NOMO-1 treated with DMSO at 0.1 percent for 48 hours (cell line): ENCODE measurements at regions not wholly inside any gene's neighbourhood (a gene's known extent, or its start where the extent isn't known, plus 50 kb on each side); places are given as distances from the start of the nearest gene placed in this dataset.
A peak's percentile ranks its signal among the peaks of the same experiment; 100 is the strongest.

Experiments used
- DNase-seq: peaks from one replicate; lab custom pipeline; 2025; ENCODE audit not compliant: unreplicated experiment; lab: John Stamatoyannopoulos, UW

GRCh38 chr12:28601570-28602058 is 411.4 kb downstream of the CCDC91 start:
- no peak for DNase-seq

- DNase-seq: no peak
Observed at GRCh38 chr12:28602786-28603185, 412.5 kb downstream of the CCDC91 start.

- no peak for DNase-seq
Observed at GRCh38 chr12:28603239-28603638, 413.0 kb downstream of the CCDC91 start.

DNA sequence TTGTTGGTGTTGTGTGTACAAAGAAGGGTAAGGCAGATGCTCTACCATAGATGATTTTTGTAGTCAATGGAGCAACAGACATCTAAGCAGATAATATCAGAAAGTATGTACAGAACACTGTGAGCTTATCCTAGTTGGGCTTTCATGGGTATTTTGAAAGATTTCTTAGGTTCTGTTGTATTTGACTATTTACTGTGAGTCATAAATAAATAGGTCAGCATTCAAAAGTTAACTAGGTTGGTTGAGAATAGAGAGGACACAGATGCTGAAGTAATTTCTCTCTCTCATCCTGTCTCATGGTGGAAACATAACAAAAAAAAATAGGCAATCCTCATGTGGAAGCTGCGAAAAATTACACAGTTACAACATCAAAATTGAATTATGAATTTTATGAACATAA is 413.5 kb downstream of the CCDC91 start:
- no peak for DNase-seq

GRCh38 chr12:28604240-28604639 is 414.0 kb downstream of the CCDC91 start:
- no peak for DNase-seq

GRCh38 chr12:28606967-28607557 is 416.8 kb downstream of the CCDC91 start:
- DNase-seq: no peak

DNA sequence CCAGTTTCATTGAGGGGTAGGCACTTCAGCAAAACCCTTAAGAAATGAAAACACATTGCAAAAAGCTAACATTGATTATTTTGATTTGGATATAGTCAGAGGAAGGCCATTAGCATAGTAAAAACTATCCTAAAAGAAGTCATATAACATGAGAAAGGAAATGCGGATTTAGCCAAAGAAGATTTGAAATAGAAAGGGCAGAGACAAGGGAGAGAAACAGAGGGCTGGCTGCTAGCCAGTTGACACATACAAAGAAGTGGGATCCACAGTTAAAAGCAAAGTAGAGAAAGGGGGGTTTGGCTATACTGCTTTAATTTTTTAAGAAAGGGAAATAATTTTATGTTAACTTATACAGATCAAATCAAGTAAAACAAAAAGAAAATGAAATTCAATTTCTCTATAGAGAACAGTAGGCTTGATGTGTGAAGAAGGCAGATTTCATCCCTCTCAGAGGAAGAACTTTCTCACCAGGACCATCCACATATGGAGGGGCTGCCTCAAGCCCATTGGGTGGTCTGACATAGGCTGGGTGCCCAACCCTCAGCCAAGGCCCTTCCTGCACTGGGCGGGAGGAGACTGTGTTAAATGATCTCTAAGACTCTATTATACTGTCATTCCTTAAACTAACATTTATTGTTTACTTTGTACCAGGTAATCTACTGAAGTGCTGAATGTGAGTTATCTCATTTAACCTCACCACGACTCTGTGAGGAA is 420.3 kb downstream of the CCDC91 start:
- no peak for DNase-seq

- DNase-seq: peak; percentile 35
Observed at GRCh38 chr12:28611115-28611435, 420.8 kb downstream of the CCDC91 start.

DNA sequence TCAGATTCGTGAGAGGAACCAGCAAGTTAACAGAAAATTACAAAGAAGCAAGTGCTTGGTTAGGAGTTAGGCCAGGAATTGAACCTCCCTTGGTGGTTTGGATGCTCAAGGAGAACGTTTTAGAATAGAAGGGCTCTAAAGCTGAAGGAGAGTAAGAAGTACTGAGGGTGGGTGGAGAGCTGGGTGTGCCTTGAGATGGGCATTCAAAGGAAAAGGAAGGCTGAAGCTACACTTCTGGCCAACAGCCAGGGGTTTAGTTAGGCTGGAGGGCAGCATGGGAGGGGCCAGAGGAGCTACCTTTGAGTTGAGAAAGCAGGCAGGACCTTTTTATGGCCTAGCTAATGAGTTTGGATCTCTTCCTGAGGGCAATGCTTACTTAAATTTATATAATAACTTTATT is 421.2 kb downstream of the CCDC91 start:
- DNase-seq: no peak

DNA sequence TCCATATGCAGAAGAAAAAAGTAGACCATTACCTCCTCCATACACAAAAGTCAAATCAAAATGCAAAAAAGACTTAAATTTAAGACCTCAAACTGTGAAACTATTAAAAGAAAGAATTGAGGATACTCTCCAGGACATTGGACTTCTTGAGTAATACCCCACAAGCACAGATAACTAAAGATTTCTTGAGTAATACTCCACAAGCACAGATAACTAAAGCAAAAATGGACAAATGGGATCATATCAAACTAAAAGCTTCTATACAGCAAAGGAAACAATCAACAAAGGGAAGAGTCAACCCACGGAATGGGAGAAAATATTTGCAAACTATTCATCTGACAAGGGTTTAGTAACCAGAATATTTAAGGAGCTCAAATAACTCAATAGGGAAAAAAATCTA is 427.9 kb downstream of the CCDC91 start:
- DNase-seq: no peak

DNA sequence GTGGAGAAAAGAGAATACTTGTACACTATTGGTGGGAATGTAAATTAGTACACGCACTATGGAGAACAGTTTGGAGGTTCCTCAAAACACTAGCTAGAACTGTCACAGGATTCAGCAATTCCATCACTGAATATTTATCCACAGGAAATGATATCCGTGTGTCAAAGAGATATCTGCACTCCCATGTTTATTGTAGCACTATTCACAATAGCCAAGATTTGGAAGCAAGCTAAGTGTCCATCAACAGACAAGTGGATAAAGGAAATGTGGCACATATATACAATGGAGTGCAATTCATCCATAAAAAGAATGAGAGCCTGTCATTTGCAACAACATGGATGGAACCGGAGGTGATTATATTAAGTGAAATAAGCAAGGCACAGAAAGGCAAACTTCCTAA is 428.5 kb downstream of the CCDC91 start:
- DNase-seq: no peak

DNA sequence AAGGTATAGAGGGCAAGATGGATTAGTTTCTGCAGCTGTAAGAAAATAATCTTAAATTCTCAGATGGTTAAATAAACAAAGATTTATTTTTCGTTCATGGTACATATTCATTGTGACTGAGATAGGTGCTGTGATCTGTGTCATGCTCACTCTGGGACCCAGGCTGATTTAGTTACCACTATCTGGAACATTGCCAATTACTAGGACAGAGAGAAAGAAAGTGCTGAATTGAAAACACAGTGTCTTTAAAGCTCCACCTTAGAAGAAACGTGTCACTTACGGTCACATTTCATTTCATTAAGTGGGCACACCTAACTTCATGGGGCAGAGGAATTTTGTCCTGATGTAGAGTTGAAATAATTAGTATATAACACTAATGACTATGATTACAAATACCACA is 430.0 kb downstream of the CCDC91 start:
- no peak for DNase-seq

GRCh38 chr12:28622406-28622805 is 432.1 kb downstream of the CCDC91 start:
- DNase-seq: no peak

DNA sequence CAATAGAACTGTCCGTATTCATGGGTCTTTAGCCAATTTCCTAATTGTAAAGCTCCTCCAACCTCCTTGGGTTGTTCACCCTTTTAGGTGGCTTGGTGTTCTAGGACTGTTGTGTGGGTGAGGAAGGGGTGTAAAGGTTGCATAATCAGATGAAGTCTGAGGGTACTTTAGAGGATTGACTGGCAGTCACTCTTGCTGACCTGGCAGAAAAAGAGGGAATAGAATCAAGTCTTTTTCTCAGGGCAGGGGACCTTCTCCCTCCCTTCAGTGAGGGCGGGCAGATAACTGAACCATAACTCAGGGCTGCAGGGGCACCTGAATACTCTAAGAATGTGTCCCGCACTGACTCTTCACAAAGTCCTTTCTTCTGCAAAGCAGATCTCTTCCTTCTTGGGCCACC is 436.2 kb downstream of the CCDC91 start:
- no peak for DNase-seq

GRCh38 chr12:28629691-28630090 is 439.4 kb downstream of the CCDC91 start:
- DNase-seq: no peak

DNA sequence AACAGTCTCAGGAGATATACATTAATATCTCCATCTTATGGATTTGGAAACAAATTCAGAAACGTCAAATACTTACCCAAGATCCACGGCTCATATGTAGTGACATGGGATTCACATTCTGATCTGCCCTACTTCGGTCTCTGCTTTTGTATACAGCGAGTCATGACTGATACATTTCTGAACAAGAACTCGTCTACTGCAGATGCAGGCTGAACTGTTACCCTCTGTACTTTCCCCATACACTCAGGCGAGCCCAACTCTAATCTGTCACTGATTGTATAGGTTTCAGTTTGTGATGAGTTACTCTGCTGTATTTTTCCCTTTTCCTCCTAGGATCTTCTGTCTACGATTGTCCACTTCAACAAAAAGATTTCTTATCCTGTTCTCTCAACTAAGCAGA is 441.6 kb downstream of the CCDC91 start:
- DNase-seq: no peak

GRCh38 chr12:28640519-28640918 is 450.3 kb downstream of the CCDC91 start:
- no peak for DNase-seq

- DNase-seq: no peak
Observed at GRCh38 chr12:28645436-28645835, 455.2 kb downstream of the CCDC91 start.

GRCh38 chr12:28645891-28646290 is 455.6 kb downstream of the CCDC91 start:
- DNase-seq: no peak

GRCh38 chr12:28650906-28651305 is 460.6 kb downstream of the CCDC91 start:
- DNase-seq: no peak

DNA sequence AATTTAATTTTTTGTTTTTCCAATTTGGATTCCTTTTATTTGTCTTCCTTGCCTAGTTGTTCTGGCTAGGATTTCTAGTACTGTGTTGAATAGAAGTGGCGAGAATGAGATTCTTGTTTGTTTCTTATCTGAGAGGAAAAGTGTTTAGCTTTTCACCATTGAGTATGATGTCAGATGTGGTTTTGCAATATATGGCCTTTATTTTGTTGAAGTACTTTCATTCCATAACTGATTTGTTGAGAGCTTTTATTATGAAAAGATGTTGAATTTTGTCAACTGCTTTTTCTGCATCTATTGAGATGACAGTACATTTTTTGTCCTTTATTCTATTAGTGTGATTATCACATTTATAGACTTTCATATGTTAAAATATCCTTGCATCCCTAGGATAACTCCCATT is 462.0 kb downstream of the CCDC91 start:
- no peak for DNase-seq

- no peak for DNase-seq
Observed at GRCh38 chr12:28681980-28682379, 467.1 kb upstream of the FAR2 start.

GRCh38 chr12:28683366-28683765 is 465.7 kb upstream of the FAR2 start:
- no peak for DNase-seq
